K562 (cell line): ENCODE measurements at regions not wholly inside any gene's neighbourhood (a gene's known extent, or its start where the extent isn't known, plus 50 kb on each side); places are given as distances from the start of the nearest gene placed in this dataset.

Experiments
- ATAC-seq: fragments of 200-7000 bp; cut with Tn5 transposase; 3 replicates; pipeline ENCODE4 v1.9.1; 2020; ENCODE audit warnings: moderate library complexity
- BruUV-seq: library from RNA; stranded (reverse); fragments of 400-500 nt; replicated peaks from 2 replicates; lab custom pipeline; 2021; lab: Mats Ljungman, UMichigan
- CTCF ChIA-PET: fragments of 300-600 bp; formaldehyde crosslinking; extraction: SDS; loops from one replicate; lab custom pipeline; 2021; ENCODE audit warnings: low intra/inter-chr PET ratio; lab: Yijun Ruan, JAX
- POLR2A ChIA-PET: fragments of 300-600, 350-650 bp; sonication (Branson Sonifier 250); formaldehyde crosslinking; extraction: SDS; loops from one replicate; lab custom pipeline; 2021; ENCODE audit warnings: antibody characterized with exemption, inconsistent platforms; lab: Yijun Ruan, JAX
- DNase-seq, 4 experiments: peaks; one replicate each; pipeline versions ENCODE4 v3.0.0 to v3.0.0-alpha.2; 2011 to 2018; ENCODE audit warnings: low spot score in 3 of 4, mixed read lengths in 3 of 4; ENCODE audit errors: extremely low read depth in 1 of 4
- FAIRE-seq: peaks from 2 replicates; lab custom pipeline; 2011; peaks lifted over from hg19 to GRCh38; lab: Jason Lieb, UNC
- H2AFZ ChIP-seq: 2 replicates; pipeline ENCODE4 v1.6.0; 2011; ENCODE audit warnings: low read depth, low read length, control low read depth, inconsistent platforms
- H3K27ac ChIP-seq: fragments of 200-600 bp; 3 replicates; pipeline ENCODE4 v1.8.0; 2011; ENCODE audit warnings: low read depth, mild to moderate bottlenecking, control low read depth, inconsistent platforms, low read length, moderate library complexity, mixed read lengths; ENCODE audit errors: extremely low read depth
- H3K27me3 ChIP-seq, 2 experiments: fragments of 300-600 bp in 1 of 2; 2 replicates in 1 of 2; 3 replicates in 1 of 2; pipeline versions ENCODE4 v1.6.0 to v1.8.0; 2011; ENCODE audit warnings: inconsistent platforms in 2 of 2, low read length in 2 of 2, mild to moderate bottlenecking in 1 of 2, mixed read lengths in 1 of 2, moderate library complexity in 1 of 2; ENCODE audit not compliant: control insufficient read depth in 2 of 2, insufficient read depth in 2 of 2
- H3K36me3 ChIP-seq: fragments of 300-600 bp; 3 replicates; pipeline ENCODE4 v1.8.0; 2011; ENCODE audit warnings: mild to moderate bottlenecking, low read length, inconsistent platforms; ENCODE audit not compliant: control insufficient read depth, insufficient read depth
- H3K4me1 ChIP-seq, 2 experiments: fragments of 200-600 bp in 1 of 2; replicated peaks in 1 of 2; 2 replicates in 1 of 2; 3 replicates in 1 of 2; pipeline versions ENCODE4 v1.5.1 to v1.8.0; 2011; ENCODE audit warnings: inconsistent platforms in 2 of 2, low read length in 2 of 2, mild to moderate bottlenecking in 1 of 2, mixed read lengths in 1 of 2, moderate library complexity in 1 of 2; ENCODE audit not compliant: control insufficient read depth in 2 of 2, insufficient read depth in 2 of 2
- H3K4me2 ChIP-seq: 2 replicates; pipeline ENCODE4 v1.6.1; 2011; ENCODE audit warnings: low read length, control low read depth, inconsistent platforms, mixed read lengths; ENCODE audit not compliant: insufficient read depth
- H3K4me3 ChIP-seq: fragments of 200-600 bp; sonication (generic), shearing (Covaris generic); 2 replicates; pipeline ENCODE4 v1.5.1; 2016; ENCODE audit warnings: control low read depth, inconsistent platforms
- H3K79me2 ChIP-seq: fragments of 200-600 bp; 3 replicates; pipeline ENCODE4 v1.8.0; 2011; ENCODE audit warnings: low read length, inconsistent platforms; ENCODE audit not compliant: control insufficient read depth, insufficient read depth
- H3K9ac ChIP-seq, 2 experiments: 2 replicates each; pipeline versions ENCODE4 v1.6.0 to v1.6.1; 2011; ENCODE audit warnings: low read depth in 2 of 2, low read length in 2 of 2, control low read depth in 1 of 2, inconsistent platforms in 1 of 2, mild to moderate bottlenecking in 1 of 2, mixed read lengths in 1 of 2; ENCODE audit not compliant: insufficient read depth in 1 of 2
- H3K9me1 ChIP-seq: one replicate; pipeline ENCODE4 v1.6.0; 2011; ENCODE audit warnings: inconsistent platforms, mild to moderate bottlenecking, low read length, moderate library complexity; ENCODE audit not compliant: control insufficient read depth, insufficient read depth
- H3K9me3 ChIP-seq: replicated peaks from 2 replicates; pipeline ENCODE4 v1.5.1; 2011; ENCODE audit warnings: low read depth, low read length, inconsistent platforms; ENCODE audit not compliant: control insufficient read depth, insufficient read depth
- H4K20me1 ChIP-seq: replicated peaks from 2 replicates; pipeline ENCODE4 v1.6.1; 2011; ENCODE audit warnings: low read length, inconsistent platforms, mixed read lengths; ENCODE audit not compliant: control insufficient read depth, insufficient read depth
- CEBPB ChIP-seq: fragments of 450-650 bp; IDR thresholded peaks from 2 replicates; pipeline ENCODE4 v1.6.1; 2016; ENCODE audit warnings: missing genetic modification characterization, missing compliant biosample characterization
- NCOA2 ChIP-seq, 2 experiments: fragments of 450-650 bp; IDR thresholded peaks; 2 replicates each; pipeline ENCODE4 v1.6.1; 2018; ENCODE audit warnings: mild to moderate bottlenecking in 2 of 2, moderate library complexity in 1 of 2; ENCODE audit not compliant: partially characterized antibody in 2 of 2
- TBP ChIP-seq: optimal IDR thresholded peaks from 2 replicates; pipeline ENCODE3; 2011; ENCODE audit warnings: low read depth, low read length, improper control_type of control experiment
- WGBS: fragments of 100-300 bp; shearing (Covaris generic); methylation state at CpG from one replicate; pipeline ENCODE4 v1.1.6; 2016; ENCODE audit warnings: low coverage, mixed read lengths; ENCODE audit not compliant: insufficient coverage; ENCODE audit errors: missing lambda C conversion rate; 5-methylcytosine and 5-hydroxymethylcytosine counted together
- in situ Hi-C: fragments of 300-500 bp; cut with MboI; formaldehyde crosslinking; loops from 4 replicates; pipeline ENCODE4 v1.15.0; 2018; ENCODE audit warnings: inconsistent platforms, mixed read lengths
- intact Hi-C: fragments of 100-400 bp; cut with micrococcal nuclease; formaldehyde crosslinking; loops from 2 replicates; pipeline ENCODE4 v1.14.2; 2022
- TF ChIP-seq, protein P1 (sequence below): fragments of 250-450 bp; sonication (Bioruptor Pico); IDR thresholded peaks from 2 replicates; pipeline ENCODE4 v1.5.0; 2021; ENCODE audit warnings: mild to moderate bottlenecking, borderline replicate concordance

- no peaks in the 10 kb centered on the region for H3K9me1 ChIP-seq
- 2% methylated on average over 7 of the region's 12 CpGs for WGBS
- H3K27me3 ChIP-seq = peaks cover 2 to 61% of the 10 kb centered on the region in 2 experiments; a peak in 3 of 5 replicates
- intact Hi-C loops (no loop called here), in situ Hi-C loops (no loop called here)
- no peaks in the 10 kb centered on the region for H3K36me3 ChIP-seq
- ChIA-PET POLR2A (interaction anchor here (0.6 kb wide), 1 partner anchor 11 kb away, joined by 3 read pairs; no protein-coding TSS in a partner anchor), CTCF (no interaction called here)
- H3K27ac ChIP-seq = no peak overlapping the region
- H4K20me1 ChIP-seq = no peaks in the 10 kb centered on the region
- no peak overlapping the region for H3K4me3 ChIP-seq
- H3K9ac ChIP-seq = no peak overlapping the region
- no peaks in the 10 kb centered on the region; a peak in 1 of 5 replicates for H3K4me1 ChIP-seq
- H2AFZ ChIP-seq = no peak overlapping the region
- H3K79me2 ChIP-seq = no peaks in the 10 kb centered on the region
- no peak for DNase-seq
- TF ChIP-seq NCOA2 (IDR thresholded peaks at IDR 0.05; ENCODE audit: partially characterized antibody in 2 of 2) = no peak
- no peak for TF ChIP-seq CEBPB (tag)
- no peak for TF ChIP-seq TBP
- TF ChIP-seq, protein P1, sequence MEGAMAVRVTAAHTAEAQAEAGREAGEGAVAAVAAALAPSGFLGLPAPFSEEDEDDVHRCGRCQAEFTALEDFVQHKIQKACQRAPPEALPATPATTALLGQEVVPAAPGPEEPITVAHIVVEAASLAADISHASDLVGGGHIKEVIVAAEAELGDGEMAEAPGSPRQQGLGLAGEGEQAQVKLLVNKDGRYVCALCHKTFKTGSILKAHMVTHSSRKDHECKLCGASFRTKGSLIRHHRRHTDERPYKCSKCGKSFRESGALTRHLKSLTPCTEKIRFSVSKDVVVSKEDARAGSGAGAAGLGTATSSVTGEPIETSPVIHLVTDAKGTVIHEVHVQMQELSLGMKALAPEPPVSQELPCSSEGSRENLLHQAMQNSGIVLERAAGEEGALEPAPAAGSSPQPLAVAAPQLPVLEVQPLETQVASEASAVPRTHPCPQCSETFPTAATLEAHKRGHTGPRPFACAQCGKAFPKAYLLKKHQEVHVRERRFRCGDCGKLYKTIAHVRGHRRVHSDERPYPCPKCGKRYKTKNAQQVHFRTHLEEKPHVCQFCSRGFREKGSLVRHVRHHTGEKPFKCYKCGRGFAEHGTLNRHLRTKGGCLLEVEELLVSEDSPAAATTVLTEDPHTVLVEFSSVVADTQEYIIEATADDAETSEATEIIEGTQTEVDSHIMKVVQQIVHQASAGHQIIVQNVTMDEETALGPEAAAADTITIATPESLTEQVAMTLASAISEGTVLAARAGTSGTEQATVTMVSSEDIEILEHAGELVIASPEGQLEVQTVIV (CRISPR knock-in tag) = no peak
- H3K4me2 ChIP-seq = no peak overlapping the region
- BruUV-seq = no TSS peak
- FAIRE-seq = no peak
- ATAC-seq = no peak
- H3K9me3 ChIP-seq = no peaks in the 10 kb centered on the region
Observed at GRCh38 chr13:111396457-111396856, 76.0 kb downstream of the TEX29 start.
